HG03060 (cell line): ENCODE measurements at regions not wholly inside any gene's neighbourhood (a gene's known extent, or its start where the extent isn't known, plus 50 kb on each side); places are given as distances from the start of the nearest gene placed in this dataset.
"Not testable (repeated sequence)": the region's sequence is repeated elsewhere in the genome, so short reads cannot be mapped to it uniquely, and the experiment has no call there.

Source experiments
- ATAC-seq: cut with Tn5 transposase; IDR thresholded peaks from one replicate; pipeline ENCODE4 v1.9.1; 2021; ENCODE audit warnings: low read depth, moderate number of reproducible peaks; ENCODE audit not compliant: unreplicated experiment

GRCh38 chr6:21332660-21333059 lies 260.9 kb upstream of the SOX4 start:
- no peak for ATAC-seq

- ATAC-seq = no peak
Measured at GRCh38 chr6:21333715-21334114, 259.8 kb upstream of the SOX4 start.

DNA sequence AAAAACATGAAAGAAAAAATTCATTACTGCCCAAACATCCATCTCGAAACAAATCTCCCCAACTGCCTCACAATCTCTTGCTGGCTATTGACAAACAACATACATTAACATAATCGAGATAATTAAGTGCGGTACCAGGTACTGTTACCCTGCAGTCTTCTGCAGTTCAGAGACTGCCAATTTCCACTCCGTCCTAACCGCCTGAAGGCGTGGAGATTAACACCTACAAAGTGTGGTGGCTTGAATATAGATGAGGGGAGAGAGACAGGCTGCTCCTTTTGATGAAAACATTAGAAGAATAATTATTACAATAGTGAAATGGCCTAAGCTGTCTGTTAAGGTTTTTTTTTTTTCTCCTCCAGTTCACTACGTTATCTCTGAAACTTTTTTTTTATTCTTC lies 258.9 kb upstream of the SOX4 start:
- ATAC-seq = no peak

- ATAC-seq = no peak
Measured at GRCh38 chr6:21335591-21335990, 258.0 kb upstream of the SOX4 start.

DNA sequence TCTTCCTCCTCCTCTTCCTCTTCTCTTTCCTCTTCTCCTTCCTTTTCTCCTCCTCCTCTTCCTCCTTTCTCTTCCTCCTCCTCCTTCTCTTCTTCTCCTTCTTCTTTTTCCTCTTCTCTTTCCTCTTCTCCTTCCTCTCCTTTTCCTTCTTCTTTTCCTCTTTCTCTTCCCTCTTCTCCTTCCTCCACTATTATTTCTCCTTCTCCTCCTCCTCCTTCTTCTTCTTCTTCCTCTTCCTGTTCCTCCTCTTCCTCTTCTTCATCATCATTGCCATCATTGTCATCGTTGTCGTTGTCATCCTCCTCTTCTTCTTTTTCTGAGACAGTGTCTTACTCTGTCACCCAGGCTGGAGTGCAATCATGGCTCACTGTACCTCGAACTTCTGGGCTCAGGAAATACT lies 256.3 kb upstream of the SOX4 start:
- ATAC-seq = no peak

- ATAC-seq = no peak
Measured at GRCh38 chr6:21340573-21340972, 253.0 kb upstream of the SOX4 start.

DNA sequence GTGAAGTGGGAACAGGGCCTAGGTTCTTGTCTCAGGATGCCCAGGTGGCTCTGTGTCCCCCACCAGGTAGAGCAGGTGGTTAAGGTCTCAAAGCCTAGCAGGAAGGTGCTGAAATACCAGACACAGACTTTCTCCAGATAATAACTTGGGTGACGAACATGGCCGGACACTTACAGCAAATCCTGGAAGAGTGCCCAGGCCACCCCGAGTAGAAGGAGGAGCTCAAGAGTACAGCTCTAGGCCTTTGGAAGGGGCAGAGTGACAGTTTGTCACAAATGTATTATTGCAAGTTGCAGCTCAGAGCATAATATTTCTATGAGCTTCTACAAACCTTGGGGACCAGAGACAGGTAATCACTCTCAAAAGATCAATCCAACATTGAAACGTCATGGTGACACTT lies 251.6 kb upstream of the SOX4 start:
- ATAC-seq = no peak

DNA sequence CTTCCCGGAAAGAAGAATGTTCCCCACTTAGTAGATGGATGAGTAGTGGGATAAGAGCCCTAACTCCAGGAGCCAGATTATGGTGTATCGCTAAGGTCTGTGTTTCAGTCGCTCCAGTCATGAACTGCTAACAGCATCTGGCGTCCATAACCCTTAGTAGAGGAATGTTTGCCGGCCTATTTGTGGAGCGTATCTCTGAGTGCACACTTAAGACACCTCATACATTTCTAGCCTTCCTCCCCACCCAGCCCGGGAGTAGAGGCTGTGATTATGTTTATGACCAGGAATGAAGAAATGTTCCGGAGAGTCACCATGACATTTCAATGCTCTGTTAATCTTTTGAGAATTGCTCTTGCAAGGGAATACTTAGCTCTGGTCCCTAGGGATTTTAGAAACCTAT lies 251.1 kb upstream of the SOX4 start:
- ATAC-seq = no peak

DNA sequence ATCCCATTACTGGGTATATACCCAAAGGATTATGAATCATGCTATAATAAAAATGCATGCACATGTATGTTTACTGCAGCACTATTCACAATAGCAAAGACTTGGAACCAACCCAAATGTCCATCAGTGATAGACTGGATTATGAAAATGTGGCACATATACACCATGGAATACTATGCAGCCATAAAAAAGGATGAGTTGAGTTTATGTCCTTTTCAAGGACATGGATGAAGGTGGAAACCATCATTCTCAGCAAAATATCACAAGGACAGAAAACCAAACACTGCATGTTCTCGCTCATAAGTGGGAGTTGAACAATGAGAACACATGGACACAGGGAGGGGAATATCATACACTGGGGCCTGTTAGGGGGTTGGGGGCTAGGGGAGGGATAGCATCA lies 247.8 kb upstream of the SOX4 start:
- ATAC-seq = not testable (repeated sequence)

GRCh38 chr6:21348146-21348503 lies 245.4 kb upstream of the SOX4 start:
- no peak for ATAC-seq

- ATAC-seq = no peak
Measured at GRCh38 chr6:21348504-21349195, 244.9 kb upstream of the SOX4 start.

GRCh38 chr6:21349834-21350233 lies 243.7 kb upstream of the SOX4 start:
- ATAC-seq = no peak

- ATAC-seq = no peak
Measured at GRCh38 chr6:21350926-21351325, 242.6 kb upstream of the SOX4 start.

- no peak for ATAC-seq
Measured at GRCh38 chr6:21352131-21352530, 241.4 kb upstream of the SOX4 start.

- no peak for ATAC-seq
Measured at GRCh38 chr6:21354805-21355238, 238.7 kb upstream of the SOX4 start.

- no peak for ATAC-seq
Measured at GRCh38 chr6:21355638-21356037, 237.9 kb upstream of the SOX4 start.

- no peak for ATAC-seq
Measured at GRCh38 chr6:21357262-21357661, 236.3 kb upstream of the SOX4 start.

GRCh38 chr6:21359926-21360325 lies 233.6 kb upstream of the SOX4 start:
- ATAC-seq = no peak

GRCh38 chr6:21360336-21360735 lies 233.2 kb upstream of the SOX4 start:
- no peak for ATAC-seq

DNA sequence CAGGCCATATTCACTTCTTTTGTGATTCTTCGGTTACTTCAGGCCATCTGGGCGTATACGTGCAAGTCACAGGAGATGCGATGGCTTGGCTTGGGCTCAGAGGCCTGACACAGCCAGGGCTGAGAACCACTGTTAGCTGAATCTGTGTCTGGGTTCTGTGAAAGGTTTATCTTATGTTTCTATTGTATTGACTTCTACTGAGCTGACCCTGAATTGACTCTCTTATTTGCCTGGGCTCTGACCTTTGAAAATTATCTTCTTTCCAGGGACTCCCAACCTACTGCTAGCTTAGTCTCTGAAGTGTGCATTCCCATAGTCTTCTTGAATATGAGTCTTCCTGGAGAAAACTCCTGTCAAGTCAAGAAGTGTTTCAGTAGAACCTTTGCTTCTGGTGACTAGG lies 226.4 kb upstream of the SOX4 start:
- ATAC-seq = no peak

DNA sequence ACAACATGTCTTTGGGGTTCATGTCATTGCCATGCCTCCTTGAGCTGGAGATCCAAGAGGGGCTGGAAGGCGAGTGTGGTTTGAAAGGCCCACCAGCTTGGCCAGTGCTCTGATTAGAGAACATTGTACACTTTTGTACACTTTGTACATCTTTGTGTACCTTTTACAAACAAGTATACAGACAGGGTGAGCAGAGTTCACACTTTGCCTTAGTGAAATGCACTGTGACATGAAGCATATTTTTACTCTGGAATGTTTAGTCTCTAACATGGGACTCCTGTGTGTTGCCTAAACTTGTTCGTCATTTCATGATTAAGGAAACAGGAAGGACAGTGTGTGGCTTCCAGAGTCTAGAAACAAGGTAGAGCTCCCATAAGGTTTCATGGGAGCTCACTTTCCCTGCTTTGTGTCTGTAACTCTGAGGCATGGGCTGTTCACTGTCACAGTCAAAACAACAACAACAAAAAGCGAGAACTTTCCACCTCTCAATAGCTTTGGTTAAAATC lies 225.8 kb upstream of the SOX4 start:
- no peak for ATAC-seq

DNA sequence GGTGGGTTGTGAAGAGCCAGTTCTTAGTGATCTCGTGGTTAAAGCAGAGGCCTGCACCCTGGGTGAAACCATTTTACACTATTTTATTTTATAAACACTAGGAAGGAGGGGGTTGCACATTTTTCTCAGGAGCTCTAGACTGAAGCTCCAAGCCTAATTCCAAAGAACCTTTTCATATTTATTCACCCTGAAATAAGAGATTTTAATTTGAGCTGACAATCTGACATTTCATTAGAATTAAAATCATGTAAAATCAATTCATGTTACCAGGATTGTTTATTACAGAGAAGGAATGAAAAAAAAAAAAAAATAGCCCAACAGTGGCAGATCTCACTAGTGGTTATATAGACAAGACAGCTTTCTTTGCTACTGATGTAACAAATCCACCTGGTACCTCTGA lies 222.5 kb upstream of the SOX4 start:
- no peak for ATAC-seq

GRCh38 chr6:21371676-21372171 lies 221.8 kb upstream of the SOX4 start:
- ATAC-seq = no peak
